CD4-positive, alpha-beta T cell (primary cell): ENCODE measurements at regions not wholly inside any gene's neighbourhood (a gene's known extent, or its start where the extent isn't known, plus 50 kb on each side); places are given as distances from the start of the nearest gene placed in this dataset.

Source experiments
- ATAC-seq: fragments of 200-7000 bp; cut with Tn5 transposase; one replicate; pipeline ENCODE4 v1.10.0; 2022; ENCODE audit warnings: mild to moderate bottlenecking; ENCODE audit not compliant: poor library complexity
- CTCF ChIA-PET: fragments of 350-600 bp; sonication (Branson Sonifier 250); formaldehyde crosslinking; loops from one replicate; lab custom pipeline; 2021; ENCODE audit warnings: antibody characterized with exemption, inconsistent platforms; lab: Charles Lee
- POLR2A ChIA-PET: fragments of 350-600 bp; sonication (Branson Sonifier 250); formaldehyde crosslinking; loops from one replicate; lab custom pipeline; 2021; ENCODE audit warnings: antibody characterized with exemption, inconsistent platforms; lab: Charles Lee
- DNase-seq, 14 experiments: peaks; one replicate each; pipeline ENCODE4 v3.0.0-alpha.2; 2013 to 2020; ENCODE audit warnings: mixed read lengths in 2 of 14
- H3K27ac ChIP-seq, 2 donors: one replicate each; pipeline versions ENCODE4 v1.5.1 to v1.7.0; 2013; ENCODE audit warnings: low read length in 2 of 2, low read depth in 1 of 2, mild to moderate bottlenecking in 1 of 2
- H3K27me3 ChIP-seq, 2 experiments: 1 replicate in 1 of 2; 2 replicates in 1 of 2; pipeline versions ENCODE4 v1.6.1 to v1.7.0; 2013; ENCODE audit warnings: low read length in 2 of 2, control low read depth in 1 of 2, mild to moderate bottlenecking in 1 of 2, moderate library complexity in 1 of 2; ENCODE audit not compliant: insufficient read depth in 2 of 2, control insufficient read depth in 1 of 2
- H3K36me3 ChIP-seq: one replicate; pipeline ENCODE4 v1.6.1; 2013; ENCODE audit warnings: low read length, control low read depth; ENCODE audit not compliant: insufficient read depth
- H3K4me1 ChIP-seq: one replicate; pipeline ENCODE4 v1.6.1; 2013; ENCODE audit warnings: low read length, control low read depth; ENCODE audit not compliant: insufficient read depth
- H3K4me3 ChIP-seq: one replicate; pipeline ENCODE4 v1.5.1; 2013; ENCODE audit warnings: mild to moderate bottlenecking, low read length, moderate library complexity
- H3K9me3 ChIP-seq, 2 experiments: 1 replicate in 1 of 2; 2 replicates in 1 of 2; pipeline versions ENCODE4 v1.6.1 to v1.7.0; 2013; ENCODE audit warnings: low read length in 2 of 2, mild to moderate bottlenecking in 2 of 2, control low read depth in 1 of 2, moderate library complexity in 1 of 2; ENCODE audit not compliant: control insufficient read depth in 1 of 2, insufficient read depth in 1 of 2
- H3K27ac Mint-ChIP-seq: one replicate; pipeline ENCODE4 v1.8.0; 2020; ENCODE audit warnings: mixed read lengths
- H3K27me3 Mint-ChIP-seq: one replicate; pipeline ENCODE4 v1.8.0; 2021; ENCODE audit warnings: mixed read lengths
- H3K36me3 Mint-ChIP-seq: one replicate; pipeline ENCODE4 v1.8.0; 2021; ENCODE audit warnings: low read depth, mixed read lengths
- H3K4me1 Mint-ChIP-seq: one replicate; pipeline ENCODE4 v1.8.0; 2021; ENCODE audit warnings: low read depth, mixed read lengths
- H3K4me3 Mint-ChIP-seq: one replicate; pipeline ENCODE4 v1.8.0; 2020; ENCODE audit warnings: mild to moderate bottlenecking, mixed read lengths
- H3K9me3 Mint-ChIP-seq: one replicate; pipeline ENCODE4 v1.8.0; 2020; ENCODE audit warnings: mixed read lengths
- intact Hi-C, 2 experiments: fragments of 100-400 bp; cut with DNase I in 1 of 2; cut with micrococcal nuclease in 1 of 2; formaldehyde crosslinking; loops; one replicate each; pipeline versions ENCODE4 v1.15.1 to v1.9.0; 2023 to 2025; cut with DNase I, micrococcal nuclease
- TF ChIP-seq, protein P1 (sequence below): fragments of 200-600 bp; IDR thresholded peaks from one replicate; pipeline ENCODE4 v1.8.0; 2022; ENCODE audit warnings: antibody characterized with exemption, mild to moderate bottlenecking

DNA sequence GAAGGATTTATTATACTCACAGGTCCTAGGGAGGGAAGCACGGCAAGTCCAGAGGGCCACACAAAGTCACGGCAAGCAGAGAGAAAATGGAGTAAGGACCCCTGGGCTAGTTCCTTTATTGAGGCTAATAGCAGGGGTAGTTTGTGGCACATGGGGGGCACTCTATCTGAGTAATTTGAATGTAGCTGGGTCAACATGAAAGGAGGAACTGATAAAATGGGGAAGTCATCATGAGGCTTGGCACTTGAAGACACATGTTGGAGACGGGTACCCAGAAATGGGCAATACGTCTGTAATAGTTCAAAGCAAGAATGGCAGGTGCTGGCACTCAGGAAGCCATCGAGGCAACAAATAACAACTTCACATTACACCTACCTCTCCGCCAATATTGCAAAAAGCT is 1136.4 kb downstream of the MRPL39 start:
- H3K36me3 Mint-ChIP-seq = no peaks in the 10 kb centered on the region
- no peak overlapping the region for H3K27ac Mint-ChIP-seq
- no peaks in the 10 kb centered on the region for H3K36me3 ChIP-seq
- H3K27me3 ChIP-seq = no peaks in the 10 kb centered on the region
- intact Hi-C loops = no loop called here
- H3K4me1 ChIP-seq = no peaks in the 10 kb centered on the region
- TF ChIP-seq, protein P1, sequence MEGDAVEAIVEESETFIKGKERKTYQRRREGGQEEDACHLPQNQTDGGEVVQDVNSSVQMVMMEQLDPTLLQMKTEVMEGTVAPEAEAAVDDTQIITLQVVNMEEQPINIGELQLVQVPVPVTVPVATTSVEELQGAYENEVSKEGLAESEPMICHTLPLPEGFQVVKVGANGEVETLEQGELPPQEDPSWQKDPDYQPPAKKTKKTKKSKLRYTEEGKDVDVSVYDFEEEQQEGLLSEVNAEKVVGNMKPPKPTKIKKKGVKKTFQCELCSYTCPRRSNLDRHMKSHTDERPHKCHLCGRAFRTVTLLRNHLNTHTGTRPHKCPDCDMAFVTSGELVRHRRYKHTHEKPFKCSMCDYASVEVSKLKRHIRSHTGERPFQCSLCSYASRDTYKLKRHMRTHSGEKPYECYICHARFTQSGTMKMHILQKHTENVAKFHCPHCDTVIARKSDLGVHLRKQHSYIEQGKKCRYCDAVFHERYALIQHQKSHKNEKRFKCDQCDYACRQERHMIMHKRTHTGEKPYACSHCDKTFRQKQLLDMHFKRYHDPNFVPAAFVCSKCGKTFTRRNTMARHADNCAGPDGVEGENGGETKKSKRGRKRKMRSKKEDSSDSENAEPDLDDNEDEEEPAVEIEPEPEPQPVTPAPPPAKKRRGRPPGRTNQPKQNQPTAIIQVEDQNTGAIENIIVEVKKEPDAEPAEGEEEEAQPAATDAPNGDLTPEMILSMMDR = no peak
- H3K4me3 ChIP-seq = no peak overlapping the region
- H3K9me3 Mint-ChIP-seq = peaks cover 5% of the 10 kb centered on the region
- CTCF ChIA-PET = no interaction called here
- H3K27me3 Mint-ChIP-seq = no peaks in the 10 kb centered on the region
- H3K4me1 Mint-ChIP-seq = no peaks in the 10 kb centered on the region
- no peak overlapping the region for H3K4me3 Mint-ChIP-seq
- H3K9me3 ChIP-seq = peaks cover 0 to 6% of the 10 kb centered on the region in 2 experiments
- ATAC-seq (no peak), DNase-seq (no peak)
- H3K27ac ChIP-seq = no peak overlapping the region
- POLR2A ChIA-PET = no interaction called here

DNA sequence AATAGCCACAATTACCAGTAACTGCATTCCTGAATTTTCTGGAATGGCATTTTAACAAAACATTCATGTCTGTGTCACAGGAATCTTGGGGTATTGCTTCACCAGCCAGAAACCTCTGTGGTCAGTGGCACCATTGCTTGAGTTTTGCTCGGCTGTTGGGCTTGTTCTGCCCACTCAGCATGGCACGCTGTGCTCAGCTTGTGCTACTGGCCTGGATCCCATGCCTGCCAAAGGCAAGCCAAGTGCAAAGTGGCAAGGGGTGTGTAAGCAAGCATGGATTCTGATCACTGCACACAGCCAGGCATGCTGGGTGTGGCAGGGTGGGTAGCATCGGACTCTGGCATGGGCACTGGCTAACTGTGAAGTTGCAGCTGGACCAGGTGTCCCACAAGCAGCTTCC is 1150.9 kb downstream of the MRPL39 start:
- intact Hi-C loops = no loop called here
- ATAC-seq (no peak), DNase-seq (no peak)
- Histone ChIP-seq H3K27me3 (no peaks in the 10 kb centered on the region), H3K9me3 (peaks cover 0 to 4% of the 10 kb centered on the region in 2 experiments), H3K36me3 (no peaks in the 10 kb centered on the region), H3K27ac (no peak overlapping the region), H3K4me1 (no peaks in the 10 kb centered on the region), H3K4me3 (no peak overlapping the region)
- POLR2A ChIA-PET = no interaction called here
- no peak overlapping the region for H3K4me3 Mint-ChIP-seq
- H3K27me3 Mint-ChIP-seq = no peaks in the 10 kb centered on the region
- no peaks in the 10 kb centered on the region for H3K4me1 Mint-ChIP-seq
- TF ChIP-seq, protein P1 = no peak
- H3K9me3 Mint-ChIP-seq = no peaks in the 10 kb centered on the region
- CTCF ChIA-PET = no interaction called here
- no peaks in the 10 kb centered on the region for H3K36me3 Mint-ChIP-seq
- H3K27ac Mint-ChIP-seq = no peak overlapping the region

DNA sequence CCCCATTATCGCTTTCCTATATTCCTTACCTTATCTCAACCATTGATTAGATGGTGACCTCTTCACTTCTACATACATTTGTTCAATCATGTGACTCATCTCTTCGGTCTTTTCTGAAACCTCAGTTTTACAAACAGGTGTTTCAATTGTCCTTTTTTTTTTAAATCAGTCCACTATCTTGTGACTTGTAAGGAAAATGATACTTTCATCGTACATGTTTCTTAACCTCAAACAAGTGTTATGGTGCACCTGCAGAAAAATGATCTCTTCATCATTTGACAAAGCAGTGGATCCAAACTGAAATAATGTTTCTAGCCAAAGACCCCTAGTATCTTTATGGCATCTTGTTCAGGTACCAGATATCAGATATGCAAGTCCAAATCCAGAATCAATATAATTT is 1157.2 kb downstream of the MRPL39 start:
- Mint-ChIP-seq H3K9me3 (no peaks in the 10 kb centered on the region), H3K36me3 (no peaks in the 10 kb centered on the region), H3K27me3 (no peaks in the 10 kb centered on the region), H3K4me1 (no peaks in the 10 kb centered on the region), H3K4me3 (no peak overlapping the region), H3K27ac (no peak overlapping the region)
- H3K4me3 ChIP-seq = no peak overlapping the region
- H3K9me3 ChIP-seq = peaks cover 0 to 4% of the 10 kb centered on the region in 2 experiments
- no peak for DNase-seq
- ATAC-seq = no peak
- H3K4me1 ChIP-seq = no peaks in the 10 kb centered on the region
- intact Hi-C loops = no loop called here
- no peaks in the 10 kb centered on the region for H3K36me3 ChIP-seq
- CTCF ChIA-PET = no interaction called here
- POLR2A ChIA-PET = no interaction called here
- no peaks in the 10 kb centered on the region for H3K27me3 ChIP-seq
- TF ChIP-seq, protein P1 = no peak
- H3K27ac ChIP-seq = no peak overlapping the region
